K562 (cell line): ENCODE measurements at regions not wholly inside any gene's neighbourhood (a gene's known extent, or its start where the extent isn't known, plus 50 kb on each side); places are given as distances from the start of the nearest gene placed in this dataset.
"Not testable (repeated sequence)": the region's sequence is repeated elsewhere in the genome, so short reads cannot be mapped to it uniquely, and the experiment has no call there.

ENCODE experiments used
- ATAC-seq: fragments of 200-7000 bp; cut with Tn5 transposase; 3 replicates; pipeline ENCODE4 v1.9.1; 2020; ENCODE audit warnings: moderate library complexity
- BruUV-seq: library from RNA; stranded (reverse); fragments of 400-500 nt; replicated peaks from 2 replicates; lab custom pipeline; 2021; lab: Mats Ljungman, UMichigan
- CTCF ChIA-PET: fragments of 300-600 bp; formaldehyde crosslinking; extraction: SDS; loops from one replicate; lab custom pipeline; 2021; ENCODE audit warnings: low intra/inter-chr PET ratio; lab: Yijun Ruan, JAX
- POLR2A ChIA-PET: fragments of 300-600, 350-650 bp; sonication (Branson Sonifier 250); formaldehyde crosslinking; extraction: SDS; loops from one replicate; lab custom pipeline; 2021; ENCODE audit warnings: antibody characterized with exemption, inconsistent platforms; lab: Yijun Ruan, JAX
- DNase-seq, 4 experiments: peaks; one replicate each; pipeline versions ENCODE4 v3.0.0 to v3.0.0-alpha.2; 2011 to 2018; ENCODE audit warnings: low spot score in 3 of 4, mixed read lengths in 3 of 4; ENCODE audit errors: extremely low read depth in 1 of 4
- FAIRE-seq: peaks from 2 replicates; lab custom pipeline; 2011; peaks lifted over from hg19 to GRCh38; lab: Jason Lieb, UNC
- H2AFZ ChIP-seq: 2 replicates; pipeline ENCODE4 v1.6.0; 2011; ENCODE audit warnings: low read depth, low read length, control low read depth, inconsistent platforms
- H3K27ac ChIP-seq: fragments of 200-600 bp; 3 replicates; pipeline ENCODE4 v1.8.0; 2011; ENCODE audit warnings: low read depth, mild to moderate bottlenecking, control low read depth, inconsistent platforms, low read length, moderate library complexity, mixed read lengths; ENCODE audit errors: extremely low read depth
- H3K27me3 ChIP-seq, 2 experiments: fragments of 300-600 bp in 1 of 2; 2 replicates in 1 of 2; 3 replicates in 1 of 2; pipeline versions ENCODE4 v1.6.0 to v1.8.0; 2011; ENCODE audit warnings: inconsistent platforms in 2 of 2, low read length in 2 of 2, mild to moderate bottlenecking in 1 of 2, mixed read lengths in 1 of 2, moderate library complexity in 1 of 2; ENCODE audit not compliant: control insufficient read depth in 2 of 2, insufficient read depth in 2 of 2
- H3K36me3 ChIP-seq: fragments of 300-600 bp; 3 replicates; pipeline ENCODE4 v1.8.0; 2011; ENCODE audit warnings: mild to moderate bottlenecking, low read length, inconsistent platforms; ENCODE audit not compliant: control insufficient read depth, insufficient read depth
- H3K4me1 ChIP-seq, 2 experiments: fragments of 200-600 bp in 1 of 2; replicated peaks in 1 of 2; 2 replicates in 1 of 2; 3 replicates in 1 of 2; pipeline versions ENCODE4 v1.5.1 to v1.8.0; 2011; ENCODE audit warnings: inconsistent platforms in 2 of 2, low read length in 2 of 2, mild to moderate bottlenecking in 1 of 2, mixed read lengths in 1 of 2, moderate library complexity in 1 of 2; ENCODE audit not compliant: control insufficient read depth in 2 of 2, insufficient read depth in 2 of 2
- H3K4me2 ChIP-seq: 2 replicates; pipeline ENCODE4 v1.6.1; 2011; ENCODE audit warnings: low read length, control low read depth, inconsistent platforms, mixed read lengths; ENCODE audit not compliant: insufficient read depth
- H3K4me3 ChIP-seq: fragments of 200-600 bp; sonication (generic), shearing (Covaris generic); 2 replicates; pipeline ENCODE4 v1.5.1; 2016; ENCODE audit warnings: control low read depth, inconsistent platforms
- H3K79me2 ChIP-seq: fragments of 200-600 bp; 3 replicates; pipeline ENCODE4 v1.8.0; 2011; ENCODE audit warnings: low read length, inconsistent platforms; ENCODE audit not compliant: control insufficient read depth, insufficient read depth
- H3K9ac ChIP-seq, 2 experiments: 2 replicates each; pipeline versions ENCODE4 v1.6.0 to v1.6.1; 2011; ENCODE audit warnings: low read depth in 2 of 2, low read length in 2 of 2, control low read depth in 1 of 2, inconsistent platforms in 1 of 2, mild to moderate bottlenecking in 1 of 2, mixed read lengths in 1 of 2; ENCODE audit not compliant: insufficient read depth in 1 of 2
- H3K9me1 ChIP-seq: one replicate; pipeline ENCODE4 v1.6.0; 2011; ENCODE audit warnings: inconsistent platforms, mild to moderate bottlenecking, low read length, moderate library complexity; ENCODE audit not compliant: control insufficient read depth, insufficient read depth
- H3K9me3 ChIP-seq: replicated peaks from 2 replicates; pipeline ENCODE4 v1.5.1; 2011; ENCODE audit warnings: low read depth, low read length, inconsistent platforms; ENCODE audit not compliant: control insufficient read depth, insufficient read depth
- H4K20me1 ChIP-seq: replicated peaks from 2 replicates; pipeline ENCODE4 v1.6.1; 2011; ENCODE audit warnings: low read length, inconsistent platforms, mixed read lengths; ENCODE audit not compliant: control insufficient read depth, insufficient read depth
- WGBS: fragments of 100-300 bp; shearing (Covaris generic); methylation state at CpG from one replicate; pipeline ENCODE4 v1.1.6; 2016; ENCODE audit warnings: low coverage, mixed read lengths; ENCODE audit not compliant: insufficient coverage; ENCODE audit errors: missing lambda C conversion rate; 5-methylcytosine and 5-hydroxymethylcytosine counted together
- in situ Hi-C: fragments of 300-500 bp; cut with MboI; formaldehyde crosslinking; loops from 4 replicates; pipeline ENCODE4 v1.15.0; 2018; ENCODE audit warnings: inconsistent platforms, mixed read lengths
- intact Hi-C: fragments of 100-400 bp; cut with micrococcal nuclease; formaldehyde crosslinking; loops from 2 replicates; pipeline ENCODE4 v1.14.2; 2022

- DNase-seq, POLR2A ChIA-PET, H4K20me1 ChIP-seq, H3K4me1 ChIP-seq, H3K9me3 ChIP-seq, H2AFZ ChIP-seq, H3K79me2 ChIP-seq, CTCF ChIA-PET, H3K27me3 ChIP-seq, H3K4me3 ChIP-seq, intact Hi-C loops, FAIRE-seq, BruUV-seq, ATAC-seq, H3K36me3 ChIP-seq, H3K27ac ChIP-seq, H3K9me1 ChIP-seq, H3K9ac ChIP-seq, H3K4me2 ChIP-seq: not testable (repeated sequence)
- WGBS, result 0% methylated on average over 2 of the region's 3 CpGs
- in situ Hi-C loops, result loop anchor here (10.0 kb wide), 1 partner anchor 213 kb away; no protein-coding TSS in a partner anchor
Observed at GRCh38 chr15:24311692-24312091, 363.9 kb upstream of the NPAP1 start.

GRCh38 chr15:24316326-24316725 is 359.2 kb upstream of the NPAP1 start:
- H3K9me3 ChIP-seq, POLR2A ChIA-PET, H3K9me1 ChIP-seq, H3K27ac ChIP-seq, H4K20me1 ChIP-seq, H3K4me1 ChIP-seq, CTCF ChIA-PET, H3K27me3 ChIP-seq, FAIRE-seq, H3K9ac ChIP-seq, H3K79me2 ChIP-seq, intact Hi-C loops, DNase-seq, H3K36me3 ChIP-seq, ATAC-seq, H2AFZ ChIP-seq, BruUV-seq, H3K4me3 ChIP-seq, H3K4me2 ChIP-seq: not testable (repeated sequence)
- in situ Hi-C loops, result loop anchor here (10.0 kb wide), 1 partner anchor 208 kb away; no protein-coding TSS in a partner anchor
- 0% methylated on average over 3 of the region's 3 CpGs for WGBS
